GM21447 (cell line): ENCODE measurements at regions not wholly inside any gene's neighbourhood (a gene's known extent, or its start where the extent isn't known, plus 50 kb on each side); places are given as distances from the start of the nearest gene placed in this dataset.

Experiments used
- ATAC-seq: cut with Tn5 transposase; IDR thresholded peaks from one replicate; pipeline ENCODE4 v1.9.1; 2021; ENCODE audit not compliant: unreplicated experiment

DNA sequence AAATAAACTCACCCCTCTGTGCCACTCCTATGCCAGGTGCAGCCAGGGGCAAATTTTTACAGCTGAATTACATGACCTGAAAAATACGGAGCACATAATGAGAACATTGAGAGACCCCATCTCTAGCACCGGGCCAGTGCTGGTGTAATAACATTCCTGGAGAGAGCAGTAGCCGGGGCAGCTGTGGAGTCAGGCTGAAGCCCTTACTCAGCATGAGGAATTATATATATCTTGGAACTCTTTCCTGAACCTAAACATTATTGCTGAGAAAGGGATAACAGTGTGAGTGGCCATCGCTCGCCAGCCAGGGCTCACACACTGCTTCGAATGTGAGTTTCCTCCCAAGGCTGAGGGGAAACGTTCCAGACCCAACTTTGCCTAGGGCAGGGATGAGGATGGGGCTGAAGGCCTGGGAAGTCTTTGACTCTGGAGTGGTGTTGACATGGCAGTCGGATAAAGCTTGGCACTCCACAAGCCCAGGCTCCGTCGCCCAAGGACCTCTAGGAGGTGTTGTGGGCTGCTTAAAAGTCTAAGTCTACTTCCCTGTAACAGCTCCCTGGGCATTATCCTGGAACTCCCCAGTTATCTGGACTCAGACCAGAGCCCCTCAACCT lies 269.8 kb downstream of the CDC5L start:
- ATAC-seq: no peak

DNA sequence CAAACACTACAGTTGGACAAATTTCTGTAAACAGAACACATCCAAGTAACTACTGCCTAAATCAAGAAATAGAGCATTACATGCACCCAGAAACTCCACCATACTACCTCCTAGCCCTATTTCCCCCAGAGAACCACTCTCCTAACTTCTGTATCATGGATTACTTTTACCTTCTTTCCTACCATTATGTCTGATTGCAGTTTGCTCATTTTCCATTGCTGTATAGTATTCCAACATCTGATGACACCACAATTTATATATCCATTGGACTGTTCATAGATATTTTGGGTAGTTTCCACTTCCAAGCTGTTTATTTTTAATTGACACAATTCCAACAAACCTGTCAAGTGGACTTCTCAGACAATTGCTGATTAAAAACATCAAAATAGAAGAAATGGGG lies 271.1 kb downstream of the CDC5L start:
- ATAC-seq: no peak

DNA sequence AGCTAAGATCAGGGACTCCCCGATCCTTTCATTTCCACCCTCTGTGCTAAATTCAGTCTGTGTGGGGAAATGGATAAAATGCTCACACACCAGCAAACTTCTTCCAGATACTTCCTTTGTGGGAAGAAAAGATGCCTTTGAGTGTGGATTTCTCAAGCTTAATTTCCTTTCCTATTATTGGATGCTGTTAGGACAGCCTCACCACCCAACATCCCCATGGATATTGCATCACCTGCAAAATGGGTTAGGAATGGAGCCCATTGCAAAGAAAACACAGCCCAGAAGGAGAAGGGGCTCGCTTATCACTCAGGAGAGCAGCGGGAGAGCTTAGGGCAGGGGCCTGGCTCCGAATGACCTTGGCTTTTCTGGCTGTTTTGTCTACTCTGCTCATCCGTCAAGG lies 272.2 kb downstream of the CDC5L start:
- ATAC-seq: no peak

- ATAC-seq: no peak
Measured at GRCh38 chr6:44660561-44661220, 273.2 kb downstream of the CDC5L start.

DNA sequence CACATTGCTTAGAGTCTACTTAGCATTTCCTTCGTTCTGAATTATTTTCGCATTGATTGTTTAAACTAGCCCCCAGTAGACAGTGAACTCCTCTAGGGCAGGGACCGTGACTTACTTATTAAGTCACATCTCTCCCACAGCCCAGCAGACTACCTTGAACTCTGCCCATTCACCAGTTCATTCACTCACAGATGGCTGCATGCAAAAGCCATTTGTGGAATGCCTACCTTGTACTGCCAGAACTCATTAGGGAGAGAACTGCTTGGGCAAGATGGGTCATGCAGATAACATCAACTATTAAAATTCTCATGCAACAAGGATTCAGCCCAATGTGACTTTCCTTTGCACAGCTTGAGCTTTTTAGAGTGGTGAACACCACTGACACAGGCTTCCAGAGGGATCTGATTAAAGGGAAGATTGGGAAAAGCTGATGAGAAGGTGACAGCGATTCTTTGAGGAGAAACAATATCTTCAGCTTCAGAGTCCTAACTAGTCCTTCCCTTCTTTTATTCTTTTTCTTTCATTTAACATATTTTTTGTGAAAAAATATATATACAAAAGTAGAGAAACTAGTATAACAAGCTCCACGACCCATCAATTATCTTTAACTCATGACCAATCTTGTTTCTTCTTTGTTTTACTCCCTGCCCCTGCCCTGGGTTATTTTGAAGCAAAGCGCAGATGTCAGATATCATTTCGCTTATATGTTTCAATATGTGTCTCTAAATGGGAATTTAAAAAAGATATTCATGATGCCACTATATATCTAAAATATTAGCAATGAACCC lies 273.9 kb downstream of the CDC5L start:
- no peak for ATAC-seq

- ATAC-seq: no peak
Measured at GRCh38 chr6:44662461-44663121, 275.1 kb downstream of the CDC5L start.

DNA sequence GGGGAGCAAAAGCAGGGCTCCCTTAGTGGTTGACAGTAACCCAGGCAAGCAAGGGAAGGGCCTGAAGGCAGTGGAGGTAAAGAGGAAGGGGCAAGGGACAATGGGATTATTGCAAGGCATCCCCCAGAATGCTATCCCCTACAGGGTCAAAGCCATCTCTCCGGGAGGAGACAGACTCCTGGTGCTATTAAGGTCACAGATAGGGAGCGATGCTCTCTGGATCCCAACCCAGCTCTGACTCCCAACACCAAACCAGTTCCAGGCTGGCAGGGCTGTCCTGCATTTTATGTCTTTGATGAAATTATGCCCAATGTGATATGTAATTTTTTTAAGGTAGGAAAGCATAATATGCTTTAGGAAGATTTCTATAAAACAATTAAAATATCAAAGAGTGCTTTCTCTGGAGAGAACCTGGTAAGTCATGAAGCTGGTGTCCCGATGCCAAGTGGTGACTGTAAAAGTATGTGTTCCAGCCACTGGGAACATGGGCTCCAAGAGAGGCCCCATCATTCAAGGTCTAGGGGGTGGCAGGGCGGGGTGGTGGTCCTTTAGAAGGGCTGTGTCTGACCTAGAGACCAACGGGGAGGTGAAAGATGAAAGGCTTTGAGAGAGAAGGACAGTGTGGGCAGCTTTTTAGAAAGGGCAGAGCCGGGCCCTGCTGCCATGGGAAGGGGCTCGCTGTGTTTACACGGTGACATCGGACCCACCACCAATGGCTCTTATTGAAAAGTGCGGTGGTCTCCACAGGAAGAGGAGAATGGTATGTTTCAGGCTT lies 276.5 kb downstream of the CDC5L start:
- ATAC-seq: no peak

DNA sequence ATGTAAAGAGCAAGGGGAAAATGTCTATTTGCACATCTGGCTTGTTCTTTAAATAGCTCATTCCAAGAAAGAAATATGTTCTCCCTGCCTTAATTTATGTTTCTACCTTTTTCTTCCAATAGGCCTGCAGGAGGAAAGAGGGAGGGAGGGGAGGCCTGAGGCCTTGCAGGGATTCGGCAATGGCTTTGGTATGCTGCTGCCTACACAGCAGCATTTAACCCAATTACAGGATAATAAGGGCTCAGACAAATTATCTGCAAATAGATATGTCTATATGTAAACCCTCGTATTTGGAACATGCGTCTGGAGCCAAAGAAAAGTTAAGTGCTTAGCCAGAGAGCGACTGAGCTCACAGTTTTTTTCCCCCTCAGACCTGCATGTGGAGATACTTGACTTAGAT lies 277.2 kb downstream of the CDC5L start:
- ATAC-seq: no peak

GRCh38 chr6:44665143-44665542 lies 277.6 kb downstream of the CDC5L start:
- no peak for ATAC-seq

DNA sequence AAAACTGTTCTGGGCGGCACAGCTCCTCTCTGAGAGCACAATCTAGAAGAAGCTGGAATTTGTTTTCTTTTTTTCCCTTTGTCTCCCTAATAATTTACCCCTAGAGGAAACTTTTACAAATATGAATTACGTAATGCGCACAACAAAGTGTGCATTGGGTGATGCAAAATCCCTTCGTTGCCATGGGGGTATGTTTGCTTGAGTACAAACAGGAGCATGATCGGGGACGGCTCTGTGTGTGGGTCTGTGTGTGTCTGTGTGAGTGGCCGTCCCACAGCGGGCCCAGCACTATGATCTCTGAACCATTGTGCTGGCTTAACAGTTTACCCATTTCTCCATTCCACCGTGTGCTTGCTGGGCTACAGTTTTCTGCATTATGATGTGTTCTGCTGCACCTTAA lies 278.2 kb downstream of the CDC5L start:
- ATAC-seq: no peak

GRCh38 chr6:44666324-44666723 lies 278.8 kb downstream of the CDC5L start:
- ATAC-seq: no peak

- no peak for ATAC-seq
Measured at GRCh38 chr6:44667226-44667625, 279.7 kb downstream of the CDC5L start.

GRCh38 chr6:44667668-44668390 lies 280.3 kb downstream of the CDC5L start:
- no peak for ATAC-seq

GRCh38 chr6:44668391-44668930 lies 281.0 kb downstream of the CDC5L start:
- ATAC-seq: no peak

GRCh38 chr6:44668976-44669934 lies 281.7 kb downstream of the CDC5L start:
- ATAC-seq: no peak

DNA sequence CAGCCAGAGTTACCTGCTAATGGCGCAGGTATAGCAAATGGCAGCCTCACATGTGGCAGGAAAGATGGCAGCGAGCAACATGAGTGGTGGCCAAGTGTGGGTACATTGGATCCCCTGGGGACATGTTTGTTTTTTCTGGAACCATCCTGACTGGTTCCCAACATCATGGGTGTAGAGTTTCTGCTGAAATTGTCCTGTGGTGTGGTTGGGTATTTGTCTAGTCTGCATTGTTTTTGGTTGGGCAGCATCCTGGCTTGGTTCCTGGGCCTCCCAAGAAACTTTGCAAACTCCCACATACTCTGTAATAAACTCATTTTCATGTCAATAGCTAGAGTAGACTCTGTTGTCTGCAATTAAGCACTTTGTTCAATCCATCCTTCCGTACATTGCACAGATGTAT lies 282.6 kb downstream of the CDC5L start:
- no peak for ATAC-seq

GRCh38 chr6:44671333-44671732 lies 283.8 kb downstream of the CDC5L start:
- ATAC-seq: no peak

DNA sequence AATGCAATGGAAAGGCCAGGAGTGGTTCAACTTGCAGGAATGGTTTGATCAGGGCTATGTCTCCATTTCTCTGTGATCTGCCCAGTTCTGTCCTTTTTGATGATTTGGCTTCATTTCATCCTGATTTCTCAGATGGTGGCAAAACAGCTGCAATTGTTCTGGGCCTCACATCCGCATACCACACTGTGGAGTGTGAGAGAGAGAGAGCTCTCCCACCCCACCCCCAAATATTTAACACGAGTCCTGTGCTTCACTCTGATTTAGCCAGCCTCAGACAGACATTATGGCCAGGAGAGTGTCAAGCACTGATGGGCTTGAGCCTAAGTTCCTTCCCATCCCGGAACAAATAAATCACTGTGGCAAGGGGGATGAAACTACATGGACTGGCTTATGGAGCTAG lies 284.6 kb downstream of the CDC5L start:
- no peak for ATAC-seq

DNA sequence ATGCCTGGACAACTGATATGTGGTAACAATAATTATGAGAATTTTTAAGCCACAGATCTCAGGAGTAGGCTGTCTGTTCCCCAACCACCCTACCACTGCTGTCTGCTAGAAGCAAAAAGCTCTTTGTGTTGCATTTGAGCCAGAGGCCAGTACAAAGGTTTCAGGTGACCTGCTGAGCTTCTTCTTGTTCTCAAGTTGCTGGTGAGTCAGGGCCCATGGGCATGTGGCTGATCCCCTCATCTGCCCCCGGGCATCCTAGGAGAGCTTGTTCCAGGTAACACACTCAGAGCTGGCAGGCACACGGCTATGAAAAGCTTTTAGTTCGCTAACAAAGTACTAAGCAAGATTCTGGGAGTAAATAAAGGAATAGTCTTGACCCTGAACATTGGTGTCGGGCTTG lies 285.3 kb downstream of the CDC5L start:
- no peak for ATAC-seq
